ENCODE measurements at regions not wholly inside any gene's neighbourhood (a gene's known extent, or its start where the extent isn't known, plus 50 kb on each side); places are given as distances from the start of the nearest gene placed in this dataset.

- TF ChIP-seq CTCF (conservative IDR thresholded peaks at IDR 0.05) (no peak), ZFX (IDR thresholded peaks at IDR 0.05) (no peak)
Observed at GRCh38 chr3:16808393-16809107, 76.2 kb upstream of the PLCL2 start.
